ENCODE measurements at regions not wholly inside any gene's neighbourhood (a gene's known extent, or its start where the extent isn't known, plus 50 kb on each side); places are given as distances from the start of the nearest gene placed in this dataset.

DNA sequence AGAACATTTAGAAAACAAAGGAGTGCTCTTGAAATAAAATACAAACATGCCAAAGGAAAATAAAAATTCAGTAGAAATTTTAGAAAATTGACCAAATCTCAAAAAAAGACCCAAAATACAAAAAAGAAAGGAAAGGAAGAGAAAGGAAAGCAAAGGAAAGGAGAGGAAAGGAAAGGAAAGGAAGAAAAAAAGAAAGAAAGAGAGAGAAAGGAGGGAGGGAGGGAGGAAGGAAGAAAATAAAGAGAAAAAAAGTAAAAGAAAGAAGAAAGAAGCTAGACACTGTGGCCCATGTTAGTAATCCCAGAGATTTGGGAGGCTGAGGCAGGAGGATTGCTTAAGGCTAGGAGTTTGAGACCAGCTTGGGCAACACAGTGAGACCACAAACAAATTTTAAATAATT is 500.1 kb upstream of the VRK2 start:
- no peaks in the 10 kb centered on the region for H3K36me3 ChIP-seq (ENCODE audit: control insufficient read depth in 3 of 3, insufficient read depth in 3 of 3, low read length in 3 of 3)

DNA sequence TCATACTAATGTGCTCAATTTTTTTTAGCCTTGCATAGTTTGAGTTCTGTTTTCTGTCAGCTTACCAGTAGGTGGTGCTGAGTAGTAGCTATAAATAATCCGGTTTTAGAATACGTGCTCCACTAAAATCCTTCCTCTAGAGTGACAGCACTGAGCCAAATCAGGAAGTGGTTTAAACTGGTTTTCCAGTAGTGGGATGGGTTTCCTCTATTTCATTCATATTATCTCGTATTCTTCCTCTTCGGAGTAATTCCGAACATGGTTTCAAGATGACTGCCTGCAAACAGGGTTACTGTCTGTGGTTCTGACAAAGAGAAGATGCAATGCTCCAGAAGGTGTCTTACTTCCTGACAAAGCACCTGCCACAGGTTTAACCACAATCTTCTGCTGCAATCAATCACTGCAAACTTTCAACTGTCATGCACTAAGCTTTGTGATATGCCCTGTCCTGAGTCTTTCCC is 496.9 kb upstream of the VRK2 start:
- no peak overlapping the region for H3K9ac ChIP-seq (ENCODE audit: low read depth in 1 of 3, low read length in 3 of 3)
- H3K27ac ChIP-seq (ENCODE audit: low read depth, low read length): no peak overlapping the region
- no peaks in the 10 kb centered on the region for H3K36me3 ChIP-seq (ENCODE audit: control insufficient read depth in 3 of 3, insufficient read depth in 3 of 3, low read length in 3 of 3)
- H3K4me1 ChIP-seq (ENCODE audit: control insufficient read depth in 3 of 3, insufficient read depth in 3 of 3, low read length in 3 of 3): no peaks in the 10 kb centered on the region
- no peak overlapping the region for H3K4me3 ChIP-seq (ENCODE audit: low read length in 3 of 3)
- no peaks in the 10 kb centered on the region for H3K27me3 ChIP-seq (ENCODE audit: control insufficient read depth in 3 of 3, insufficient read depth in 3 of 3, low read length in 3 of 3)
- peaks cover 0 to 2% (median 0%) of the 10 kb centered on the region in 3 donors for H3K9me3 ChIP-seq (ENCODE audit: control insufficient read depth in 3 of 3, low read length in 3 of 3)

More for the DNA sequence above, 500.1 kb upstream of the VRK2 start:
- Histone ChIP-seq H3K27me3 (ENCODE audit: control insufficient read depth in 3 of 3, insufficient read depth in 3 of 3, low read length in 3 of 3) (no peaks in the 10 kb centered on the region), H3K9me3 (ENCODE audit: control insufficient read depth in 3 of 3, low read length in 3 of 3) (peaks cover 0 to 2% (median 0%) of the 10 kb centered on the region in 3 donors), H3K27ac (ENCODE audit: low read depth, low read length) (no peak overlapping the region), H3K4me1 (ENCODE audit: control insufficient read depth in 3 of 3, insufficient read depth in 3 of 3, low read length in 3 of 3) (no peaks in the 10 kb centered on the region), H3K9ac (ENCODE audit: low read depth in 1 of 3, low read length in 3 of 3) (no peak overlapping the region), H3K4me3 (ENCODE audit: low read length in 3 of 3) (no peak overlapping the region)

DNA sequence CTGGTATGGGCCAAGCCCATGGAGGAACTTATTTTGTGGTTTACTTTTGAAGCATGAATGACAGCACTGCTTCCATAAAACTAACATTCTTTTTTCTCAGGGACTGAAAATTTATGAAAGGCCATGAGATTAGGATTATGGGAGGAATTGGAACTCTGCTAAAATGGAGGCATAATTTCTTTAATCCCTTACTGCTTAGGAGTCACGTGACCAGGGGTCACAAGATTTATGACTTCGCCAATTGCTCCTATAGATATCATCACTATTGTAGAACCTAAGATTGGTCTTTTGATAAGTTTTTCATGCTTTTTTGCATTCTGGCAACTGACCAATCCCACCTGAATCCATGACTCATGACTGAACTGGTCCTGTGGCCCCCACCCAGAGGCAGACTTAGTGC is 495.7 kb upstream of the VRK2 start:
- Histone ChIP-seq H3K27me3 (ENCODE audit: control insufficient read depth in 3 of 3, insufficient read depth in 3 of 3, low read length in 3 of 3) (no peaks in the 10 kb centered on the region), H3K9ac (ENCODE audit: low read depth in 1 of 3, low read length in 3 of 3) (no peak overlapping the region), H3K4me1 (ENCODE audit: control insufficient read depth in 3 of 3, insufficient read depth in 3 of 3, low read length in 3 of 3) (no peaks in the 10 kb centered on the region), H3K27ac (ENCODE audit: low read depth, low read length) (no peak overlapping the region), H3K4me3 (ENCODE audit: low read length in 3 of 3) (no peak overlapping the region), H3K36me3 (ENCODE audit: control insufficient read depth in 3 of 3, insufficient read depth in 3 of 3, low read length in 3 of 3) (no peaks in the 10 kb centered on the region), H3K9me3 (ENCODE audit: control insufficient read depth in 3 of 3, low read length in 3 of 3) (peaks cover 0 to 2% (median 0%) of the 10 kb centered on the region in 3 donors)

DNA sequence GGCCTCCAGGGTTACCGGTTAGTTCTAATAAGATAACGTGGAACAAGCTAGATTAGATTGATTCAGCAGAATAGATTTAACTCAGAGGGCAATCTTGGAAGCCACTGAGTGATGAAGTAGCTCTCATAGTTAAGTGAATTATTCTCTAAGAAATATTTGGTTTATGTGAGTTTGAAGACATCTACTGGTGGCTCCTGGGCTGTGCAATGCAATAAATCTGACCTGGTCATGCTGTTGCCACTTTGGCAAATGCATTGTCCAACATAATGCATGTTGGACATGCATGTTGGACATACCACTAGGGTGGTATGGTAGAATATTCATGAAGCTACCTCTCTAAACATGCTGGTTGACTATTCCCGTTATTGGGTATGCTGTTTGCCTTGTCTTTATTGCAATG is 493.7 kb upstream of the VRK2 start:
- Histone ChIP-seq H3K9me3 (ENCODE audit: control insufficient read depth in 3 of 3, low read length in 3 of 3) (peaks cover 0 to 2% (median 0%) of the 10 kb centered on the region in 3 donors), H3K9ac (ENCODE audit: low read depth in 1 of 3, low read length in 3 of 3) (no peak overlapping the region), H3K27ac (ENCODE audit: low read depth, low read length) (no peak overlapping the region), H3K4me3 (ENCODE audit: low read length in 3 of 3) (no peak overlapping the region), H3K27me3 (ENCODE audit: control insufficient read depth in 3 of 3, insufficient read depth in 3 of 3, low read length in 3 of 3) (no peaks in the 10 kb centered on the region), H3K4me1 (ENCODE audit: control insufficient read depth in 3 of 3, insufficient read depth in 3 of 3, low read length in 3 of 3) (no peaks in the 10 kb centered on the region), H3K36me3 (ENCODE audit: control insufficient read depth in 3 of 3, insufficient read depth in 3 of 3, low read length in 3 of 3) (no peaks in the 10 kb centered on the region)

DNA sequence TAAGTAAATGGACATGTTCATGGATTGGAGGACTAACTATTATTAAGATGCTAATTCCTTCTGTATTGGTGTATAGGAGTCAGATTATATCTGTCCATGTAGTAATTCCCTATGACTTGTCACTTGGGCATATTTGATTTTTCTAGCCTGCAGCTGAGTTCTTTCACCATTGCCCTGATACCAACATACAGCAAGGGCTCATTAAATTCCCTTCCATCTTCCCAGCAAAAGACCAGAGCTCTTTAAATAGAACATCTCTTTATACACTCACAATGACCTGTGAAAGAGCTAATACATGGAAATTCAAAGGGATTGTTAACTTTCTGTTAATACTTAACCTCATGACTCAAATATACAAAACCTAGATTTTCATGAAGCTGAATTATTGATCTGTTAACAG is 492.3 kb upstream of the VRK2 start:
- H3K4me3 ChIP-seq (ENCODE audit: low read length in 3 of 3): no peak overlapping the region
- H3K27ac ChIP-seq (ENCODE audit: low read depth, low read length): no peak overlapping the region
- no peaks in the 10 kb centered on the region for H3K4me1 ChIP-seq (ENCODE audit: control insufficient read depth in 3 of 3, insufficient read depth in 3 of 3, low read length in 3 of 3)
- H3K36me3 ChIP-seq (ENCODE audit: control insufficient read depth in 3 of 3, insufficient read depth in 3 of 3, low read length in 3 of 3): no peaks in the 10 kb centered on the region
- peaks cover 0 to 2% (median 0%) of the 10 kb centered on the region in 3 donors for H3K9me3 ChIP-seq (ENCODE audit: control insufficient read depth in 3 of 3, low read length in 3 of 3)
- no peaks in the 10 kb centered on the region for H3K27me3 ChIP-seq (ENCODE audit: control insufficient read depth in 3 of 3, insufficient read depth in 3 of 3, low read length in 3 of 3)
- no peak overlapping the region for H3K9ac ChIP-seq (ENCODE audit: low read depth in 1 of 3, low read length in 3 of 3)

DNA sequence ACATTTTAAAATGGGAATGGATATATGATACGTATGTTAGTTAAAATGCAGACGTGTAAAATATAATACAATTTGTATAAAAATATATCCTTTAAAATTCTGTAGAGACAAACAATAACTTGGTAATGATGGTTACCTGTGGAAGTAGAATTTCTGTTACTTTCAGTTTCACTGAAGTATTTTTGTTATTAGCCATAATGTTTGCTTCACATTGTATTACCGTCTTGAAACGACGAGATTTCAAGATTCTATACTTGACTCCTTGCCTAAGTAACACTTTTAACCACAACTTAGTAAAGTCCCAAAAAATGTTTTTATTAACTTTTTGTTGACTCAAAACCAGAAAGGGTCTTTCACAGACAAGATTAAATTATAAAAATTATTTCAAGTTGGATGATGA is 488.3 kb upstream of the VRK2 start:
- no peak overlapping the region for H3K27ac ChIP-seq (ENCODE audit: low read depth, low read length)
- H3K36me3 ChIP-seq (ENCODE audit: control insufficient read depth in 3 of 3, insufficient read depth in 3 of 3, low read length in 3 of 3): no peaks in the 10 kb centered on the region
- H3K9me3 ChIP-seq (ENCODE audit: control insufficient read depth in 3 of 3, low read length in 3 of 3): no peaks in the 10 kb centered on the region
- H3K4me3 ChIP-seq (ENCODE audit: low read length in 3 of 3): no peak overlapping the region
- no peaks in the 10 kb centered on the region for H3K27me3 ChIP-seq (ENCODE audit: control insufficient read depth in 3 of 3, insufficient read depth in 3 of 3, low read length in 3 of 3)
- no peaks in the 10 kb centered on the region for H3K4me1 ChIP-seq (ENCODE audit: control insufficient read depth in 3 of 3, insufficient read depth in 3 of 3, low read length in 3 of 3)
- no peak overlapping the region for H3K9ac ChIP-seq (ENCODE audit: low read depth in 1 of 3, low read length in 3 of 3)

DNA sequence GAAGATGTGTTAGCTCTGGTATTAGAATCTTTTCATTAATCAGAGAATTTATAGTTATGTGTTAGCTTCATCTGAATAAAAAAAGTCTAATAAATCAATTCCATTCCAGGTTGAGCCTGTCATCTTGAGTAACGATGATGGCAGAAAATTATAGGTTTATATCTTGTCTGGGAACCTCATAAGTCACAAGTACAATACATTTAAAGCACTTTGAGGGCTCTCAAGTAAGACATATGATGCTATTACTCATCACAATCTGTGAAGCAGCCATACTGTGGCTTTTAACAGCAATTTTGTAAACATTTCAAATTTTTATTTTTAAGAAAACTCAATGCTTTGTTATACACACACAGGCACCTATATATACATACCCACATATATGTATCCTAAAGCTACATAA is 484.1 kb upstream of the VRK2 start:
- no peaks in the 10 kb centered on the region for H3K4me1 ChIP-seq (ENCODE audit: control insufficient read depth in 3 of 3, insufficient read depth in 3 of 3, low read length in 3 of 3)

DNA sequence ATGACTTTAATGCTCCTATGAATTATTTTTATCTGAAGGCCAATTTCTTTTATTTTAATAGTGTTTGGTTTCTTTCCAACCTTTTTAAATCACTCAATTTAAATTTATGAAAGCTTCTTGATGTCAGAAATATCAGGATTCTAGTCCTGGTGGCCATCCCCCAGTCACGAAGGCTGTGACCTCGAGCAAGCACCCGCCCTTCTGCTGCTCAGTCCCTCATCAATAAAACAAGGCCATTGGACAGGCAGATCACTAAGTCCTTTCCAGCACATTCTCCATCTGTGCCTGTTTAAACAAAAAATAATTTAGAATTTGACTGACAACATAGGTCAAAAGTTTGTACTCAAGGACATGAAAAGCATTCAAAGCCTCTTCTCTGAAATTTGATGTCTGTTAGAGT is 483.6 kb upstream of the VRK2 start:
- H3K9me3 ChIP-seq (ENCODE audit: control insufficient read depth in 3 of 3, low read length in 3 of 3): no peaks in the 10 kb centered on the region
- no peaks in the 10 kb centered on the region for H3K27me3 ChIP-seq (ENCODE audit: control insufficient read depth in 3 of 3, insufficient read depth in 3 of 3, low read length in 3 of 3)
- H3K4me3 ChIP-seq (ENCODE audit: low read length in 3 of 3): no peak overlapping the region

More for the DNA sequence above, 484.1 kb upstream of the VRK2 start:
- no peak overlapping the region for H3K27ac ChIP-seq (ENCODE audit: low read depth, low read length)
- H3K27me3 ChIP-seq (ENCODE audit: control insufficient read depth in 3 of 3, insufficient read depth in 3 of 3, low read length in 3 of 3): no peaks in the 10 kb centered on the region
- H3K4me3 ChIP-seq (ENCODE audit: low read length in 3 of 3): no peak overlapping the region
- no peak overlapping the region for H3K9ac ChIP-seq (ENCODE audit: low read depth in 1 of 3, low read length in 3 of 3)
- H3K36me3 ChIP-seq (ENCODE audit: control insufficient read depth in 3 of 3, insufficient read depth in 3 of 3, low read length in 3 of 3): no peaks in the 10 kb centered on the region
- H3K9me3 ChIP-seq (ENCODE audit: control insufficient read depth in 3 of 3, low read length in 3 of 3): no peaks in the 10 kb centered on the region

DNA sequence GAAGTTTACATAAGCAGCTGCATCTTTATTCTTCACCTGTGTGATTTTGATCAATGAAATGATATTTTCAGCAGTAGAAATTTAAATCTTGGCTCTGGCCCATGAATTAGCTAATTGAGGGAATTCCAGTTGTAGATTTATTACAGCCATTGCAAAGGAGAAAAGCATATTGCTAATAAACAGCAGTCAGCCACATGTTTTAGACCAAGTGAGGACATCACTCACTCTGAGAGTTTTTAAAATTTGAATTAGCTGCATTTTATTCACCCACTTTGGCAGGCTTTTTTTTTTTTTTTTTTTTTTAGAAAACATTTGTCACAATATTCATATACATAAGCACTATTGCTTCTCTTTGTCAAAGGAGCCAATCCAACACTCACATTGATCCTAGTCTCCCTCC is 479.4 kb upstream of the VRK2 start:
- no peaks in the 10 kb centered on the region for H3K36me3 ChIP-seq (ENCODE audit: control insufficient read depth in 3 of 3, insufficient read depth in 3 of 3, low read length in 3 of 3)
- no peak overlapping the region for H3K9ac ChIP-seq (ENCODE audit: low read depth in 1 of 3, low read length in 3 of 3)
- H3K27me3 ChIP-seq (ENCODE audit: control insufficient read depth in 3 of 3, insufficient read depth in 3 of 3, low read length in 3 of 3): no peaks in the 10 kb centered on the region
- no peak overlapping the region for H3K4me3 ChIP-seq (ENCODE audit: low read length in 3 of 3)
- no peak overlapping the region for H3K27ac ChIP-seq (ENCODE audit: low read depth, low read length)
- no peaks in the 10 kb centered on the region for H3K4me1 ChIP-seq (ENCODE audit: control insufficient read depth in 3 of 3, insufficient read depth in 3 of 3, low read length in 3 of 3)
- no peaks in the 10 kb centered on the region for H3K9me3 ChIP-seq (ENCODE audit: control insufficient read depth in 3 of 3, low read length in 3 of 3)

More for the DNA sequence above, 483.6 kb upstream of the VRK2 start:
- H3K36me3 ChIP-seq (ENCODE audit: control insufficient read depth in 3 of 3, insufficient read depth in 3 of 3, low read length in 3 of 3): no peaks in the 10 kb centered on the region
- no peak overlapping the region for H3K9ac ChIP-seq (ENCODE audit: low read depth in 1 of 3, low read length in 3 of 3)
- H3K4me1 ChIP-seq (ENCODE audit: control insufficient read depth in 3 of 3, insufficient read depth in 3 of 3, low read length in 3 of 3): no peaks in the 10 kb centered on the region
- H3K27ac ChIP-seq (ENCODE audit: low read depth, low read length): no peak overlapping the region

DNA sequence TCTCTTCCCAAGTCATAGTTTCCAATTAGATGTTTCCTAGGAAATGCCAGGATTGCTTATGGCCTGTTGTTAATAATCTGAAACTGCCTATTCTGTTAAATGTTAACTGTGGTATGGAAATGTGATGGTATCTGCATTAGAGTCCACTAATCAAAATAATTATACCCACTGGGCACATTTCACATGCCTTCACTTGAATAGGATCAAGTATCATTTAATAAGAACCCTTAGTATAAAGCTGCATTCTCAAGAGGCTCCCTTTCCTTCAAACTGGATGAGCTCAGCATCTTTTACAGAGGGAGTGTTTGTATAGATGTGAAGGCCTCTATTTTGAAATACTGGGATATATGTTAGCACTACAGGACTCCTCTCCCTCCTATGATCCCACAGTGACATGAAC is 477.2 kb upstream of the VRK2 start:
- Histone ChIP-seq H3K9ac (ENCODE audit: low read depth in 1 of 3, low read length in 3 of 3) (no peak overlapping the region), H3K4me3 (ENCODE audit: low read length in 3 of 3) (no peak overlapping the region), H3K9me3 (ENCODE audit: control insufficient read depth in 3 of 3, low read length in 3 of 3) (no peaks in the 10 kb centered on the region), H3K4me1 (ENCODE audit: control insufficient read depth in 3 of 3, insufficient read depth in 3 of 3, low read length in 3 of 3) (no peaks in the 10 kb centered on the region), H3K27me3 (ENCODE audit: control insufficient read depth in 3 of 3, insufficient read depth in 3 of 3, low read length in 3 of 3) (no peaks in the 10 kb centered on the region), H3K36me3 (ENCODE audit: control insufficient read depth in 3 of 3, insufficient read depth in 3 of 3, low read length in 3 of 3) (no peaks in the 10 kb centered on the region), H3K27ac (ENCODE audit: low read depth, low read length) (no peak overlapping the region)

DNA sequence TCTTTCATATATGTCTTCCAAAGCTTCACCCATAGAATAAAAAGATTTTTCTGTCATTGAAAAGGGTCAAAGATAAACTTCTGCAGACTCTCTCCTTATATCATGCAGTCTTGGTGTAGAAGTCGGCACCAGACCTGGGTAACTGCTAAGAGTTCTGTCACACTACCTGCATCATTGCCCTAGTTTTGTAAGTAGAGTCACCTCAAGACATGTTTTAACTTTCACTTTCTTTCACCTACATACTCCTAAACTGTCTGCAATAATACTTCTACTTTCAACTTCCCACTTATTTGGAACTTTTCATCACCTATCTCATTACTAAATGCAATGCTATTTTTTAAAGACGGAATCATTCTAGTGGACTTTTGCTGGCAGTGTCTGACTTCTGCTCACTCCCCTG is 475.6 kb upstream of the VRK2 start:
- no peaks in the 10 kb centered on the region for H3K36me3 ChIP-seq (ENCODE audit: control insufficient read depth in 3 of 3, insufficient read depth in 3 of 3, low read length in 3 of 3)
- no peak overlapping the region for H3K9ac ChIP-seq (ENCODE audit: low read depth in 1 of 3, low read length in 3 of 3)
- H3K9me3 ChIP-seq (ENCODE audit: control insufficient read depth in 3 of 3, low read length in 3 of 3): no peaks in the 10 kb centered on the region
- no peaks in the 10 kb centered on the region for H3K27me3 ChIP-seq (ENCODE audit: control insufficient read depth in 3 of 3, insufficient read depth in 3 of 3, low read length in 3 of 3)
- no peaks in the 10 kb centered on the region for H3K4me1 ChIP-seq (ENCODE audit: control insufficient read depth in 3 of 3, insufficient read depth in 3 of 3, low read length in 3 of 3)
- no peak overlapping the region for H3K4me3 ChIP-seq (ENCODE audit: low read length in 3 of 3)
- H3K27ac ChIP-seq (ENCODE audit: low read depth, low read length): no peak overlapping the region
